ENCODE measurements at regions not wholly inside any gene's neighbourhood (a gene's known extent, or its start where the extent isn't known, plus 50 kb on each side); places are given as distances from the start of the nearest gene placed in this dataset.
"Not testable (repeated sequence)": the region's sequence is repeated elsewhere in the genome, so short reads cannot be mapped to it uniquely, and the experiment has no call there.

- not testable (repeated sequence) for FAIRE-seq; DNase-seq (ENCODE audit: extremely low spot score, insufficient read length, low read depth)
Measured at GRCh38 chr7:29685651-29686271, 120.5 kb upstream of the WIPF3 start.

- DNase-seq (ENCODE audit: extremely low spot score, insufficient read length, low read depth); FAIRE-seq: not testable (repeated sequence)
Measured at GRCh38 chr7:29690510-29690909, 115.8 kb upstream of the WIPF3 start.

- not testable (repeated sequence) for DNase-seq (ENCODE audit: extremely low spot score, insufficient read length, low read depth); FAIRE-seq
Measured at GRCh38 chr7:29696402-29696801, 109.9 kb upstream of the WIPF3 start.

- DNase-seq (ENCODE audit: extremely low spot score, insufficient read length, low read depth); FAIRE-seq: not testable (repeated sequence)
Measured at GRCh38 chr7:29699723-29700122, 106.6 kb upstream of the WIPF3 start.

- not testable (repeated sequence) for DNase-seq (ENCODE audit: extremely low spot score, insufficient read length, low read depth); FAIRE-seq
Measured at GRCh38 chr7:29701540-29701939, 104.8 kb upstream of the WIPF3 start.

GRCh38 chr7:29703830-29704229 lies 102.5 kb upstream of the WIPF3 start:
- not testable (repeated sequence) for FAIRE-seq; DNase-seq (ENCODE audit: extremely low spot score, insufficient read length, low read depth)

- not testable (repeated sequence) for FAIRE-seq; DNase-seq (ENCODE audit: extremely low spot score, insufficient read length, low read depth)
Measured at GRCh38 chr7:29709002-29709401, 97.3 kb upstream of the WIPF3 start.

- not testable (repeated sequence) for DNase-seq (ENCODE audit: extremely low spot score, insufficient read length, low read depth); FAIRE-seq
Measured at GRCh38 chr7:29723127-29723526, 83.2 kb upstream of the WIPF3 start.

- DNase-seq (ENCODE audit: extremely low spot score, insufficient read length, low read depth) (no peak), FAIRE-seq (no peak)
Measured at GRCh38 chr7:29723599-29723998, 82.7 kb upstream of the WIPF3 start.

- DNase-seq (ENCODE audit: extremely low spot score, insufficient read length, low read depth); FAIRE-seq: not testable (repeated sequence)
Measured at GRCh38 chr7:29729534-29730165, 76.7 kb upstream of the WIPF3 start.

GRCh38 chr7:29734246-29734731 lies 72.0 kb upstream of the WIPF3 start:
- FAIRE-seq (no peak), DNase-seq (ENCODE audit: extremely low spot score, insufficient read length, low read depth) (no peak)

GRCh38 chr7:29747645-29748245 lies 58.6 kb upstream of the WIPF3 start:
- not testable (repeated sequence) for DNase-seq (ENCODE audit: extremely low spot score, insufficient read length, low read depth); FAIRE-seq

- DNase-seq (ENCODE audit: extremely low spot score, insufficient read length, low read depth), result no peak
- peak; percentile 47 for FAIRE-seq
Measured at GRCh38 chr7:29748286-29749099, 57.8 kb upstream of the WIPF3 start.

GRCh38 chr7:29749701-29750321 lies 56.5 kb upstream of the WIPF3 start:
- DNase-seq (ENCODE audit: extremely low spot score, insufficient read length, low read depth) (no peak), FAIRE-seq (no peak)

GRCh38 chr7:29750373-29750940 lies 55.9 kb upstream of the WIPF3 start:
- DNase-seq (ENCODE audit: extremely low spot score, insufficient read length, low read depth), result not testable (repeated sequence)
- FAIRE-seq, result peak; percentile 31

GRCh38 chr7:29751012-29751411 lies 55.3 kb upstream of the WIPF3 start:
- FAIRE-seq; DNase-seq (ENCODE audit: extremely low spot score, insufficient read length, low read depth): not testable (repeated sequence)

GRCh38 chr7:29754874-29755490 lies 51.3 kb upstream of the WIPF3 start:
- DNase-seq (ENCODE audit: extremely low spot score, insufficient read length, low read depth), result no peak
- no peak for FAIRE-seq
